Non-pigmented ciliary epithelial cell (primary cell): ENCODE measurements at regions not wholly inside any gene's neighbourhood (a gene's known extent, or its start where the extent isn't known, plus 50 kb on each side); places are given as distances from the start of the nearest gene placed in this dataset.
A peak's percentile ranks its signal among the peaks of the same experiment; 100 is the strongest.

Experiments
- DNase-seq: peaks from one replicate; pipeline ENCODE4 v3.0.0-alpha.2; 2010; ENCODE audit warnings: low read depth

- no peak for DNase-seq
Observed at GRCh38 chr4:35063031-35063570, 1181.2 kb downstream of the ARAP2 start.

GRCh38 chr4:35066406-35066805 is 1177.9 kb downstream of the ARAP2 start:
- no peak for DNase-seq

- no peak for DNase-seq
Observed at GRCh38 chr4:35080799-35081198, 1163.5 kb downstream of the ARAP2 start.

GRCh38 chr4:35087218-35087617 is 1157.1 kb downstream of the ARAP2 start:
- DNase-seq: no peak

GRCh38 chr4:35100932-35101331 is 1143.4 kb downstream of the ARAP2 start:
- no peak for DNase-seq

- no peak for DNase-seq
Observed at GRCh38 chr4:35102066-35102465, 1142.2 kb downstream of the ARAP2 start.

GRCh38 chr4:35105486-35105885 is 1138.8 kb downstream of the ARAP2 start:
- no peak for DNase-seq

GRCh38 chr4:35106091-35106734 is 1138.1 kb downstream of the ARAP2 start:
- no peak for DNase-seq

- peak; percentile 17 for DNase-seq
Observed at GRCh38 chr4:35124106-35124505, 1120.2 kb downstream of the ARAP2 start.

GRCh38 chr4:35125995-35126712 is 1118.2 kb downstream of the ARAP2 start:
- no peak for DNase-seq

- DNase-seq: no peak
Observed at GRCh38 chr4:35138449-35138848, 1105.9 kb downstream of the ARAP2 start.

- no peak for DNase-seq
Observed at GRCh38 chr4:35147761-35148160, 1096.6 kb downstream of the ARAP2 start.

GRCh38 chr4:35151816-35152572 is 1092.3 kb downstream of the ARAP2 start:
- DNase-seq: no peak

GRCh38 chr4:35163168-35163567 is 1081.1 kb downstream of the ARAP2 start:
- DNase-seq: no peak

- DNase-seq: no peak
Observed at GRCh38 chr4:35164063-35164462, 1080.3 kb downstream of the ARAP2 start.

- DNase-seq: no peak
Observed at GRCh38 chr4:35166466-35166865, 1077.8 kb downstream of the ARAP2 start.

- DNase-seq: no peak
Observed at GRCh38 chr4:35167385-35167784, 1076.9 kb downstream of the ARAP2 start.

- no peak for DNase-seq
Observed at GRCh38 chr4:35175487-35175886, 1068.8 kb downstream of the ARAP2 start.

GRCh38 chr4:35175894-35176293 is 1068.4 kb downstream of the ARAP2 start:
- no peak for DNase-seq

GRCh38 chr4:35182451-35182850 is 1061.9 kb downstream of the ARAP2 start:
- DNase-seq: no peak

GRCh38 chr4:35189988-35190613 is 1054.2 kb downstream of the ARAP2 start:
- no peak for DNase-seq

GRCh38 chr4:35201403-35201802 is 1042.9 kb downstream of the ARAP2 start:
- no peak for DNase-seq
